Small intestine (tissue), 7 donors: ENCODE measurements at regions not wholly inside any gene's neighbourhood (a gene's known extent, or its start where the extent isn't known, plus 50 kb on each side); places are given as distances from the start of the nearest gene placed in this dataset.

ENCODE experiments used
- DNase-seq, 2 donors: peaks; one replicate each; pipeline versions ENCODE4 v3.0.0 to v3.0.0-alpha.2; 2013
- FAIRE-seq: peaks from 2 replicates; lab custom pipeline; 2012; peaks lifted over from hg19 to GRCh38; lab: Jason Lieb, UNC
- H3K27ac ChIP-seq, 3 donors: one replicate each; pipeline ENCODE4 v1.5.1; 2013; ENCODE audit warnings: low read length in 2 of 3, mild to moderate bottlenecking in 2 of 3, control low read depth in 1 of 3, inconsistent platforms in 1 of 3, low read depth in 1 of 3, moderate library complexity in 1 of 3
- H3K27me3 ChIP-seq, 3 donors: one replicate each; pipeline ENCODE4 v1.6.1; 2013; ENCODE audit warnings: low read length in 3 of 3, inconsistent platforms in 1 of 3; ENCODE audit not compliant: control insufficient read depth in 3 of 3, insufficient read depth in 3 of 3
- H3K36me3 ChIP-seq, 3 donors: one replicate each; pipeline ENCODE4 v1.6.1; 2013; ENCODE audit warnings: low read length in 3 of 3, inconsistent platforms in 1 of 3, low read depth in 1 of 3, mild to moderate bottlenecking in 1 of 3, moderate library complexity in 1 of 3; ENCODE audit not compliant: control insufficient read depth in 3 of 3, insufficient read depth in 2 of 3
- H3K4me1 ChIP-seq, 3 donors: one replicate each; pipeline ENCODE4 v1.6.1; 2013; ENCODE audit warnings: low read length in 2 of 3, inconsistent platforms in 1 of 3, low read depth in 1 of 3, mild to moderate bottlenecking in 1 of 3, moderate library complexity in 1 of 3; ENCODE audit not compliant: control insufficient read depth in 3 of 3, insufficient read depth in 2 of 3
- H3K4me3 ChIP-seq, 3 donors: one replicate each; pipeline ENCODE4 v1.5.1; 2013; ENCODE audit warnings: low read length in 3 of 3, control low read depth in 1 of 3, inconsistent platforms in 1 of 3, low read depth in 1 of 3, mild to moderate bottlenecking in 1 of 3, moderate library complexity in 1 of 3
- H3K9me3 ChIP-seq, 2 donors: one replicate each; pipeline ENCODE4 v1.6.1; 2013; ENCODE audit warnings: low read depth in 1 of 2, low read length in 1 of 2; ENCODE audit not compliant: control insufficient read depth in 2 of 2, insufficient read depth in 1 of 2
- WGBS, 3 donors: extraction: QIAGEN DNeasy Blood & Tissue Kit; methylation state at CpG; one replicate each; pipeline ENCODE4 v1.1.7; 2013; 5-methylcytosine and 5-hydroxymethylcytosine counted together
- donor health status: healthy with polysubstance abuse.
- donor health status: control.
- donor health status: control.
- donor health status: Bipolar disorder and iron deficiency.
- donor health status: healthy.

DNA sequence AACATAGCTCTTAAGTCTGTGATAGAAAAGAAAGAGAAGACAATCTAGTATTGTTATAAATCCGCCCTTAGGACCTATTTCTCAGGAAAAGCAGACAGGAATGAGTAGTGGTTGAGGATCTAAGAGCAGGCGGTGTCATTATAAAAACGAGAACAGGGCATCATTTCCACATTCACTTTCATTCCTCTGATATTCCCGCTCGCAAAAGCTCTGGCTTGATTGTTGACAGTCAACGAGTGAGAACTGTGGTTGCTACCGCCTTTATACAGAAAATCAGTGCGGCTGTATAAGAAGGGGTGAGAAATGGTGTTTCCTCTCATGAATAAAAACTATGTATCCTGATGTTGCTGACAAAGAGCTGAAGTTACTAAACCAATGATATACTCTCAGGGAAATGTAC is 1409.6 kb upstream of the WWC1 start:
- Histone ChIP-seq H3K27ac (no peak overlapping the region), H3K4me3 (no peak overlapping the region), H3K36me3 (no peaks in the 10 kb centered on the region), H3K9me3 (no peaks in the 10 kb centered on the region), H3K4me1 (no peaks in the 10 kb centered on the region), H3K27me3 (no peaks in the 10 kb centered on the region)
- no peak for FAIRE-seq
- WGBS, 3 donors: 58 to 74% (median 66%) methylated on average over 8 of the region's 8 CpGs
- DNase-seq: no peak

- H3K4me3 ChIP-seq: no peak overlapping the region
- H3K27ac ChIP-seq: no peak overlapping the region
- H3K36me3 ChIP-seq: no peaks in the 10 kb centered on the region
- 73 to 88% (median 78%) methylated on average over 4 of the region's 4 CpGs for WGBS, 3 donors
- H3K4me1 ChIP-seq: no peaks in the 10 kb centered on the region
- FAIRE-seq: no peak
- no peaks in the 10 kb centered on the region for H3K9me3 ChIP-seq
- H3K27me3 ChIP-seq: no peaks in the 10 kb centered on the region
- DNase-seq: no peak
These were observed 1408.4 kb upstream of the WWC1 start for GRCh38 chr5:166883016-166883415.

DNA sequence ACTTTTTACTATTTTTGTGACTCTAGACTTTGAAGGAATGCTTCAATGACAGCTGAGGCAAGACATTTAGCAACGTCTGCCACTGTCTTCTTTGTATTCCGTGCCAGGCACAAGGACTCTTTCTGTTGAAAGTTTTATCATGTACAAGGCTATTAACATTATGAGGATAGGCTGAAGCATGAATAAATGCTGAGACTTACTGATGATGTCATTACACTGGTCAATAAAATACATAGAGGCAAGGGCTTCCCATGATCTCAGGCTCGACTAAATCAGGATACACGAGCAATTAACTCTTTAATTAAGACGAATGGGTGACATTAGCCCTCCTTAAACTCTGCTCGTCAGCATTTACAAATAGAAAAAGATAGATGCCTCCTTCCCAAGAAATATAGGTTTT is 1393.3 kb upstream of the WWC1 start:
- DNase-seq: no peak
- FAIRE-seq: no peak
- no peaks in the 10 kb centered on the region for H3K9me3 ChIP-seq

DNA sequence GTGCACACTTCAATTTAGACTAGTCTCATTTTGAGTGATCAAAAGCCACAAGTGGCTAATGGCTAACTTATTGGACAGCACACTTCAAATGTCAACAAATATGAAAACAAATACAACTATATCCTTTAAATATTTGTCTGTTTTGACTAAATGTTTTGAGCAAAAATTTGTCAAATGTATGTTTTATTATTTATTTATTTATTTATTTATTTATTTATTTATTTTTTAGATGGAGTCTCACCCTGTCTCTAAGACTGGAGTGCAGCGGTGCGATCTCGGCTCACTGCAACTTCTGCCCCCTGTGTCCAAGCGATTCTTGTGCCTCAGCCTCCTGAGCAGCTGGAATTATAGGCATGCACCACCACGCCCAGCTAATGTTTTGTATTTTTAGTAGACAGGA is 1392.1 kb upstream of the WWC1 start:
- H3K4me3 ChIP-seq: no peak overlapping the region
- H3K27me3 ChIP-seq: peaks cover 0 to 2% (median 0%) of the 10 kb centered on the region in 3 donors
- no peak for FAIRE-seq
- no peaks in the 10 kb centered on the region for H3K4me1 ChIP-seq
- no peaks in the 10 kb centered on the region for H3K9me3 ChIP-seq
- WGBS, 3 donors: 92 to 97% (median 94%) methylated on average over 5 of the region's 5 CpGs
- H3K36me3 ChIP-seq: no peaks in the 10 kb centered on the region
- DNase-seq: no peak
- no peak overlapping the region for H3K27ac ChIP-seq

More for the DNA sequence above, 1393.3 kb upstream of the WWC1 start:
- no peaks in the 10 kb centered on the region for H3K4me1 ChIP-seq
- H3K27ac ChIP-seq: no peak overlapping the region
- H3K36me3 ChIP-seq: no peaks in the 10 kb centered on the region
- 49 to 58% (median 58%) methylated on average over 6 of the region's 6 CpGs for WGBS, 3 donors
- peaks cover 0 to 2% (median 0%) of the 10 kb centered on the region in 3 donors for H3K27me3 ChIP-seq
- H3K4me3 ChIP-seq: no peak overlapping the region

- FAIRE-seq: no peak
These were observed 1386.9 kb upstream of the WWC1 start for GRCh38 chr5:166904571-166904970.

DNA sequence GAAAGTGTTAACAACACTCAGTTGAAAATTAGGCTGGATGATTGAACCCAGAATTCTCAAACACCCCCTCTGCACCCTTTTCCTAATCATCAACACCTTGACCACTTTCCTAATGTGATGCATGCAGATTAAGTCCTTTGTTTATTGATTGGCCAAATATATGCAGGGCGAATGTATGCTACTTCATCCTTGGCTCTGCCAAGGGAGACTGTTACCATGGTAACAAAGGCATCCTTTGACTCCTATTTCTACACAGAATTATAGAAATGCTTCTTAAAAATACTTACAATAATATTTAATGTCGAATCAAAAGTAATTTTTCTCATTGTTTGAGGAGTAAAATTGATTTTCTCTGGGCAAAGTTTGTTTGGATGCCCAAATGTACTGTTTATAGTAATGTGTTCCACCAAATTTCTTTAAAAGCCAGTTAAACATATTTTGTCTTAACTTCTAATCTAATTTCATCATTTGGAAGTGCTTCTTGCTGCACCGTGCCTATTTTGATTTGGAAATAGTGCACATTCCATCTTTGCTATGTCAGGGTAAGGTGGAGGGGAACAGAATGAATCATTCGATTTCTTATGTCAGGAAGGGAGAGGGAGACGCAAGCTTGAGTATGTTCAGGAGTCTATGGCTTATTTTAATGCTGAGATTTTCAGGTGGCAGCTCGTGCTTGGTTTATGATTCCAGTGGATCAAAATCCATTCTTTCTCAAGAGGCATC is 1384.3 kb upstream of the WWC1 start:
- 53 to 62% (median 56%) methylated on average over 6 of the region's 6 CpGs for WGBS, 3 donors
- peaks cover 0 to under 1% (median 0%) of the 10 kb centered on the region in 3 donors for H3K27me3 ChIP-seq
- FAIRE-seq: no peak
- H3K4me3 ChIP-seq: no peak overlapping the region
- no peaks in the 10 kb centered on the region for H3K36me3 ChIP-seq
- H3K27ac ChIP-seq: no peak overlapping the region
- no peaks in the 10 kb centered on the region for H3K4me1 ChIP-seq
- no peaks in the 10 kb centered on the region for H3K9me3 ChIP-seq
- DNase-seq: no peak

More at GRCh38 chr5:166904571-166904970, 1386.9 kb upstream of the WWC1 start:
- Histone ChIP-seq H3K9me3 (no peaks in the 10 kb centered on the region), H3K36me3 (no peaks in the 10 kb centered on the region), H3K27ac (no peak overlapping the region), H3K4me3 (no peak overlapping the region), H3K27me3 (peaks cover 0 to 2% (median 0%) of the 10 kb centered on the region in 3 donors), H3K4me1 (no peaks in the 10 kb centered on the region)
- DNase-seq: no peak
- WGBS, 3 donors: 74 to 82% (median 79%) methylated on average over 7 of the region's 7 CpGs

DNA sequence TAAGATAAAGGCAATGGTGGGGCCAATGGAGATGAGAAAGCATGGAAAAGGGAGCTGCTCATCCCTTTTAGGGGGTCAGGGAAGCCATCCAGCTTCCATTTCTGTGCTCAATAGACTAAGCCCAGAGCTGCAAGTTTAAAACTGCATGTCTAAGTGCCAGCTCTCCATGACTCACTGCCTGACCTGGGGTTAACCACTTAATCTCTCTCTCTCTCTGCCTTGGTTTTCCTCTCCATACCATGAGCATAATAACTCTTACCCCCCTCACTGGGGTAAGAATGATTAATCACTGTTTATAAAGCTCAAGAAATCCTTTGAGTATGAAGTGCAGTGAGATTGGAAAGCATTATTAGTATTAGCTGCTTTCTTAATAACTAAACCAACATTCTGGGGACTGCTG is 1382.4 kb upstream of the WWC1 start:
- Histone ChIP-seq H3K27me3 (no peaks in the 10 kb centered on the region), H3K4me1 (no peaks in the 10 kb centered on the region), H3K9me3 (no peaks in the 10 kb centered on the region), H3K27ac (no peak overlapping the region), H3K36me3 (no peaks in the 10 kb centered on the region), H3K4me3 (no peak overlapping the region)
- DNase-seq: no peak
- FAIRE-seq: no peak

DNA sequence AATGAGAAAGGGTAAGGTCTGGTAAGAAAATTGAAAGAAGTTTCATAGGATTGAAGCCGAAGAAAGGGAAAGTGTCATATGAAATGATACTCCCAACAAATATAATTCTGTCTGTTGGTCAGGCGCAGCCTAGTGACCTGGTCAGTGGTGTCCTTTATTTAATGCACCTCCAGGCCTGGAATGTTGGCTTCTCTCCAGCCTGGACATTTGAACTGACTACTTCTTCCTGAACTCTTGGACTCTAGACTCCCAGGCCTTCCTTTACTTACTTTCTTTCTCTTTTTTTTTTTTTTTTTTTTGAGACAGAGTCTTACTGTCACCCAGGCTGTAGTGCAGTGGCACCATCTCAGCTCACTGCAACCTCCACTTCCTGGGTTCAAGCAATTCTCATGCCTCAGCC is 1381.5 kb upstream of the WWC1 start:
- no peaks in the 10 kb centered on the region for H3K36me3 ChIP-seq
- 89 to 100% (median 95%) methylated on average over 2 of the region's 2 CpGs for WGBS, 3 donors
- no peak overlapping the region for H3K27ac ChIP-seq
- FAIRE-seq: no peak
- no peaks in the 10 kb centered on the region for H3K9me3 ChIP-seq
- DNase-seq: no peak
- H3K4me3 ChIP-seq: no peak overlapping the region
- no peaks in the 10 kb centered on the region for H3K4me1 ChIP-seq
- H3K27me3 ChIP-seq: no peaks in the 10 kb centered on the region

- 19 to 60% (median 40%) methylated on average over 3 of the region's 3 CpGs for WGBS, 3 donors
These were observed 1380.5 kb upstream of the WWC1 start for GRCh38 chr5:166910995-166911394.

More at GRCh38 chr5:166910995-166911394, 1380.5 kb upstream of the WWC1 start:
- no peak overlapping the region for H3K27ac ChIP-seq
- FAIRE-seq: no peak
- DNase-seq: no peak
- no peaks in the 10 kb centered on the region for H3K36me3 ChIP-seq
- no peaks in the 10 kb centered on the region for H3K9me3 ChIP-seq
- H3K4me1 ChIP-seq: no peaks in the 10 kb centered on the region
- H3K27me3 ChIP-seq: no peaks in the 10 kb centered on the region
- no peak overlapping the region for H3K4me3 ChIP-seq
